H1 (cell line): ENCODE measurements at regions not wholly inside any gene's neighbourhood (a gene's known extent, or its start where the extent isn't known, plus 50 kb on each side); places are given as distances from the start of the nearest gene placed in this dataset.

Source experiments
- CTCF ChIA-PET: fragments of 300-600 bp; sonication (Branson Sonifier 250); formaldehyde crosslinking; loops from one replicate; lab custom pipeline; 2021; ENCODE audit not compliant: partially characterized antibody; lab: Charles Lee
- POLR2A ChIA-PET: fragments of 300-600 bp; sonication (Branson Sonifier 250); formaldehyde crosslinking; loops from one replicate; lab custom pipeline; 2021; ENCODE audit warnings: inconsistent platforms; ENCODE audit not compliant: partially characterized antibody; lab: Charles Lee
- DNase-seq, 2 experiments: peaks; one replicate each; pipeline versions ENCODE4 v3.0.0 to v3.0.0-alpha.2; 2010 to 2022; ENCODE audit warnings: low spot score in 2 of 2, low read depth in 1 of 2, mixed read lengths in 1 of 2
- FAIRE-seq: peaks from 2 replicates; lab custom pipeline; 2011; peaks lifted over from hg19 to GRCh38; lab: Jason Lieb, UNC
- H2AFZ ChIP-seq: 2 replicates; pipeline ENCODE4 v1.8.1; 2012; ENCODE audit warnings: low read length, inconsistent platforms
- H2AK5ac ChIP-seq: 2 replicates; pipeline ENCODE4 v1.6.1; 2013; ENCODE audit warnings: low read depth, low read length
- H2BK120ac ChIP-seq: replicated peaks from 2 replicates; pipeline ENCODE3; 2013; ENCODE audit warnings: low read depth, low read length, inconsistent platforms
- H2BK12ac ChIP-seq: 2 replicates; pipeline ENCODE4 v1.6.1; 2013; ENCODE audit warnings: low read depth, low read length
- H2BK15ac ChIP-seq: 2 replicates; pipeline ENCODE4 v1.6.1; 2013; ENCODE audit warnings: low read length
- H2BK20ac ChIP-seq: 2 replicates; pipeline ENCODE4 v1.6.1; 2013; ENCODE audit warnings: low read length
- H2BK5ac ChIP-seq: 2 replicates; pipeline ENCODE4 v1.6.1; 2013; ENCODE audit warnings: low read depth, low read length
- H3K14ac ChIP-seq: 2 replicates; pipeline ENCODE4 v1.6.1; 2013; ENCODE audit warnings: inconsistent platforms; ENCODE audit not compliant: insufficient read length
- H3K18ac ChIP-seq: 2 replicates; pipeline ENCODE4 v1.6.1; 2013; ENCODE audit warnings: low read length; ENCODE audit errors: extremely low read depth
- H3K23ac ChIP-seq: 2 replicates; pipeline ENCODE4 v1.6.1; 2013; ENCODE audit warnings: inconsistent platforms; ENCODE audit not compliant: insufficient read length
- H3K23me2 ChIP-seq: 2 replicates; pipeline ENCODE4 v1.6.1; 2013; ENCODE audit warnings: low read depth, low read length
- H3K27ac ChIP-seq: 2 replicates; pipeline ENCODE4 v1.6.1; 2011; ENCODE audit warnings: low read depth, low read length, inconsistent platforms
- H3K27me3 ChIP-seq, 4 experiments: replicated peaks in 1 of 4; 1 replicate in 1 of 4; 2 replicates in 3 of 4; pipeline versions ENCODE4 v1.6.1 to v1.8.1; 2011 to 2013; ENCODE audit warnings: low read length in 3 of 4, mild to moderate bottlenecking in 3 of 4, inconsistent platforms in 2 of 4, mixed read lengths in 2 of 4, moderate library complexity in 1 of 4; ENCODE audit not compliant: control insufficient read depth in 3 of 4, insufficient read depth in 3 of 4; ENCODE audit errors: extremely low read depth in 1 of 4
- H3K36me3 ChIP-seq, 4 experiments: 2 replicates each; pipeline versions ENCODE4 v1.6.1 to v1.8.1; 2011 to 2013; ENCODE audit warnings: mild to moderate bottlenecking in 4 of 4, low read length in 3 of 4, moderate library complexity in 2 of 4, control low read depth in 1 of 4, inconsistent platforms in 1 of 4; ENCODE audit not compliant: insufficient read depth in 4 of 4, control insufficient read depth in 2 of 4
- H3K4ac ChIP-seq: replicated peaks from 2 replicates; pipeline ENCODE3; 2013; ENCODE audit warnings: low read length, low read depth, mixed read lengths, inconsistent platforms; ENCODE audit not compliant: insufficient read length
- H3K4me1 ChIP-seq, 4 experiments: replicated peaks in 1 of 4; 1 replicate in 1 of 4; 2 replicates in 3 of 4; pipeline versions ENCODE4 v1.6.1 to v1.8.1; 2011 to 2013; ENCODE audit warnings: low read length in 3 of 4, inconsistent platforms in 2 of 4, mixed read lengths in 1 of 4; ENCODE audit not compliant: insufficient read depth in 4 of 4, control insufficient read depth in 3 of 4
- H3K4me2 ChIP-seq, 2 experiments: 2 replicates each; pipeline versions ENCODE4 v1.6.1 to v1.8.1; 2011 to 2013; ENCODE audit warnings: low read depth in 2 of 2, low read length in 2 of 2, control low read depth in 1 of 2, inconsistent platforms in 1 of 2, mild to moderate bottlenecking in 1 of 2; ENCODE audit not compliant: insufficient read depth in 1 of 2
- H3K4me3 ChIP-seq, 4 experiments: fragments of 200-600, 300-600 bp in 1 of 4; sonication (generic), shearing (Covaris generic), sonication (Bioruptor Twin) in 1 of 4; 2 replicates each; pipeline versions ENCODE4 v1.5.1 to v1.8.1; 2011 to 2016; ENCODE audit warnings: low read length in 4 of 4, low read depth in 3 of 4, control low read depth in 2 of 4, inconsistent platforms in 2 of 4, mild to moderate bottlenecking in 2 of 4, mixed read lengths in 1 of 4, moderate library complexity in 1 of 4; ENCODE audit not compliant: insufficient read depth in 2 of 4; ENCODE audit errors: extremely low read depth in 1 of 4
- H3K56ac ChIP-seq: replicated peaks from 2 replicates; pipeline ENCODE3; 2013; ENCODE audit warnings: low read depth, mild to moderate bottlenecking, mixed read lengths, low read length, inconsistent platforms; ENCODE audit not compliant: insufficient read length
- H3K79me1 ChIP-seq: 2 replicates; pipeline ENCODE4 v1.6.1; 2013; ENCODE audit warnings: low read depth, low read length, control low read depth
- H3K79me2 ChIP-seq, 2 experiments: 2 replicates each; pipeline versions ENCODE4 v1.6.1 to v1.8.1; 2012 to 2013; ENCODE audit warnings: low read length in 2 of 2, mild to moderate bottlenecking in 2 of 2, inconsistent platforms in 1 of 2; ENCODE audit not compliant: insufficient read depth in 2 of 2, control insufficient read depth in 1 of 2
- H3K9ac ChIP-seq, 4 experiments: replicated peaks in 1 of 4; 1 replicate in 1 of 4; 2 replicates in 3 of 4; pipeline versions ENCODE4 v1.6.1 to v1.8.1; 2011 to 2013; ENCODE audit warnings: low read depth in 3 of 4, low read length in 3 of 4, control low read depth in 2 of 4, mild to moderate bottlenecking in 2 of 4, moderate library complexity in 2 of 4, inconsistent platforms in 1 of 4; ENCODE audit errors: extremely low read depth in 1 of 4
- H3K9me3 ChIP-seq, 2 experiments: 2 replicates each; pipeline versions ENCODE4 v1.6.1 to v1.8.1; 2012 to 2013; ENCODE audit warnings: mild to moderate bottlenecking in 2 of 2, moderate library complexity in 2 of 2, control low read depth in 1 of 2, inconsistent platforms in 1 of 2, low read depth in 1 of 2, low read length in 1 of 2, mixed read lengths in 1 of 2; ENCODE audit not compliant: insufficient read depth in 2 of 2
- H4K20me1 ChIP-seq, 2 experiments: replicated peaks in 1 of 2; 2 replicates each; pipeline versions ENCODE3 to v1.8.1; 2011 to 2013; ENCODE audit warnings: inconsistent platforms in 2 of 2, low read length in 2 of 2, mild to moderate bottlenecking in 1 of 2; ENCODE audit not compliant: insufficient read depth in 2 of 2, control insufficient read depth in 1 of 2
- H4K5ac ChIP-seq: 2 replicates; pipeline ENCODE4 v1.6.1; 2013; ENCODE audit warnings: low read length, low read depth, mixed read lengths, inconsistent platforms; ENCODE audit not compliant: insufficient read length
- H4K8ac ChIP-seq: 2 replicates; pipeline ENCODE4 v1.8.0; 2013; ENCODE audit warnings: mild to moderate bottlenecking, moderate library complexity, low read length, inconsistent platforms; ENCODE audit not compliant: insufficient read depth; ENCODE audit errors: extremely low read depth
- H4K91ac ChIP-seq: replicated peaks from 2 replicates; pipeline ENCODE3; 2013; ENCODE audit warnings: low read length, mixed read lengths, inconsistent platforms; ENCODE audit not compliant: insufficient read length
- ASH2L ChIP-seq: fragments of 200-600, 300-600 bp; sonication (generic); IDR thresholded peaks from one replicate; pipeline ENCODE4 v1.7.1; 2017; ENCODE audit warnings: low read length
- BACH1 ChIP-seq: IDR thresholded peaks from 2 replicates; pipeline ENCODE4 v1.6.1; 2012; ENCODE audit warnings: low read length, improper control_type of control experiment
- GTF2F1 ChIP-seq: IDR thresholded peaks from 2 replicates; pipeline ENCODE4 v1.6.1; 2012; ENCODE audit warnings: low read depth, low read length, improper control_type of control experiment, borderline replicate concordance
- KDM1A ChIP-seq: fragments of 200-600, 300-600 bp; sonication (generic); IDR thresholded peaks from 2 replicates; pipeline ENCODE4 v1.7.1; 2016; ENCODE audit warnings: mild to moderate bottlenecking, low read length, borderline replicate concordance
- KDM4A ChIP-seq: IDR thresholded peaks from one replicate; pipeline ENCODE4 v1.7.1; 2012; ENCODE audit warnings: low read depth, mild to moderate bottlenecking, moderate library complexity, low read length, inconsistent platforms; ENCODE audit not compliant: severe bottlenecking
- NRF1 ChIP-seq: IDR thresholded peaks from 2 replicates; pipeline ENCODE4 v1.6.1; 2011; ENCODE audit warnings: mild to moderate bottlenecking, low read depth, low read length, improper control_type of control experiment
- RXRA ChIP-seq: IDR thresholded peaks from 2 replicates; pipeline ENCODE4 v1.6.1; 2011; ENCODE audit warnings: low read depth, mild to moderate bottlenecking, low read length, moderate library complexity; ENCODE audit not compliant: insufficient read depth
- SAP30 ChIP-seq: fragments of 300-600 bp; sonication (generic); IDR thresholded peaks from 2 replicates; pipeline ENCODE4 v1.7.1; 2012; ENCODE audit warnings: low read length, moderate library complexity, mild to moderate bottlenecking, inconsistent platforms; ENCODE audit not compliant: insufficient read depth, insufficient replicate concordance
- SIRT6 ChIP-seq: IDR thresholded peaks from one replicate; pipeline ENCODE4 v1.7.1; 2012; ENCODE audit warnings: low read length, inconsistent platforms
- SP2 ChIP-seq: IDR thresholded peaks from 2 replicates; pipeline ENCODE4 v1.6.1; 2012; ENCODE audit warnings: mild to moderate bottlenecking, low read length, inconsistent platforms
- SRF ChIP-seq: IDR thresholded peaks from 2 replicates; pipeline ENCODE4 v1.6.1; 2011; ENCODE audit warnings: mild to moderate bottlenecking, low read depth, low read length, moderate library complexity
- TCF12 ChIP-seq: IDR thresholded peaks from 2 replicates; pipeline ENCODE4 v1.6.1; 2011; ENCODE audit warnings: low read depth, mild to moderate bottlenecking, low read length
- YY1 ChIP-seq: IDR thresholded peaks from 2 replicates; pipeline ENCODE4 v1.6.1; 2011; ENCODE audit warnings: low read depth, mild to moderate bottlenecking, low read length
- ZNF274 ChIP-seq: IDR thresholded peaks from 2 replicates; pipeline ENCODE4 v1.7.0; 2012; ENCODE audit warnings: low read length, borderline replicate concordance; ENCODE audit errors: extremely low read depth

GRCh38 chr10:52897162-52897561 lies 124.6 kb upstream of the MBL2 start:
- no peak overlapping the region for H3K18ac ChIP-seq
- TF ChIP-seq BACH1, result no peak
- no peak for TF ChIP-seq RXRA
- no peak for TF ChIP-seq NRF1
- no peak for TF ChIP-seq YY1
- TF ChIP-seq ASH2L, result no peak
- TF ChIP-seq SP2, result no peak
- TF ChIP-seq KDM4A, result no peak
- no peak for TF ChIP-seq GTF2F1
- no peak for TF ChIP-seq ZNF274
- TF ChIP-seq SRF, result no peak
- TF ChIP-seq SIRT6, result no peak
- TF ChIP-seq TCF12, result no peak
- no peak for TF ChIP-seq KDM1A
- TF ChIP-seq SAP30, result no peak

More at GRCh38 chr10:52897162-52897561, 124.6 kb upstream of the MBL2 start:
- Histone ChIP-seq H3K4ac (no peak overlapping the region), H3K4me1 (0 out of 7 replicates have a peak, but pooled peaks cover 0 to 1% (median 0%) of the 10 kb centered on the region in 4 experiments), H3K14ac (no peak overlapping the region), H4K91ac (no peak overlapping the region), H2BK12ac (no peak overlapping the region), H2AFZ (no peak overlapping the region), H2BK120ac (no peak overlapping the region), H3K27ac (no peak overlapping the region), H3K79me2 (no peaks in the 10 kb centered on the region), H3K56ac (no peak overlapping the region), H4K20me1 (no peaks in the 10 kb centered on the region), H2BK5ac (no peak overlapping the region), H3K23me2 (no peaks in the 10 kb centered on the region), H2BK20ac (no peak overlapping the region), H3K4me2 (no peak overlapping the region), H2BK15ac (no peak overlapping the region), H4K5ac (no peak overlapping the region), H4K8ac (no peak overlapping the region), H3K9me3 (no peaks in the 10 kb centered on the region), H3K36me3 (no peaks in the 10 kb centered on the region), H3K4me3 (no peak overlapping the region), H3K23ac (no peak overlapping the region), H3K9ac (no peak overlapping the region), H2AK5ac (no peak overlapping the region), H3K27me3 (no peaks in the 10 kb centered on the region), H3K79me1 (no peaks in the 10 kb centered on the region)
- no peak for DNase-seq
- POLR2A ChIA-PET, result no interaction called here
- no peak for FAIRE-seq
- CTCF ChIA-PET, result no interaction called here
